ENCODE measurements at regions not wholly inside any gene's neighbourhood (a gene's known extent, or its start where the extent isn't known, plus 50 kb on each side); places are given as distances from the start of the nearest gene placed in this dataset.

- DNase-seq, result no peak
- in situ Hi-C loops (cut with HindIII; ENCODE audit: low pct_ligation_motif_present, low sequenced_read_pairs), result no loop called here
These were observed 143.3 kb upstream of the FREM2 start for GRCh38 chr13:38543561-38543960.

GRCh38 chr13:38563739-38564138 lies 123.1 kb upstream of the FREM2 start:
- no peak for TF ChIP-seq CTCF (IDR thresholded peaks at IDR 0.05; ENCODE audit: low read depth, low read length, missing control alignments)
- no peak overlapping the region for H3K4me3 ChIP-seq (ENCODE audit: low read depth, low read length)

More at GRCh38 chr13:38543561-38543960, 143.3 kb upstream of the FREM2 start:
- H3K4me3 ChIP-seq (ENCODE audit: low read depth, low read length), result no peak overlapping the region
- no peaks in the 10 kb centered on the region for H3K27me3 ChIP-seq (replicated peaks)
- no peak for TF ChIP-seq CTCF (IDR thresholded peaks at IDR 0.05; ENCODE audit: low read depth, low read length, missing control alignments)
- H3K27ac ChIP-seq, result no peak overlapping the region
- no peaks in the 10 kb centered on the region for H3K36me3 ChIP-seq (replicated peaks)

GRCh38 chr13:38564256-38565150 lies 122.4 kb upstream of the FREM2 start:
- Histone ChIP-seq H3K27me3 (replicated peaks) (no peaks in the 10 kb centered on the region), H3K36me3 (replicated peaks) (no peaks in the 10 kb centered on the region), H3K4me3 (ENCODE audit: low read depth, low read length) (no peak overlapping the region), H3K27ac (no peak overlapping the region)
- TF ChIP-seq CTCF (IDR thresholded peaks at IDR 0.05; ENCODE audit: low read depth, low read length, missing control alignments), result no peak
- in situ Hi-C loops (cut with HindIII; ENCODE audit: low pct_ligation_motif_present, low sequenced_read_pairs), result no loop called here
- no peak for DNase-seq

More at GRCh38 chr13:38563739-38564138, 123.1 kb upstream of the FREM2 start:
- no peaks in the 10 kb centered on the region for H3K36me3 ChIP-seq (replicated peaks)
- no peak for DNase-seq
- in situ Hi-C loops (cut with HindIII; ENCODE audit: low pct_ligation_motif_present, low sequenced_read_pairs), result no loop called here
- H3K27me3 ChIP-seq (replicated peaks), result no peaks in the 10 kb centered on the region
- no peak overlapping the region for H3K27ac ChIP-seq

- no peak overlapping the region for H3K27ac ChIP-seq
- H3K36me3 ChIP-seq (replicated peaks), result no peaks in the 10 kb centered on the region
- in situ Hi-C loops (cut with HindIII; ENCODE audit: low pct_ligation_motif_present, low sequenced_read_pairs), result no loop called here
- H3K4me3 ChIP-seq (ENCODE audit: low read depth, low read length), result no peak overlapping the region
- no peaks in the 10 kb centered on the region for H3K27me3 ChIP-seq (replicated peaks)
- DNase-seq, result no peak
- no peak for TF ChIP-seq CTCF (IDR thresholded peaks at IDR 0.05; ENCODE audit: low read depth, low read length, missing control alignments)
These were observed 120.9 kb upstream of the FREM2 start for GRCh38 chr13:38566023-38566422.

- no peak overlapping the region for H3K27ac ChIP-seq
- H3K4me3 ChIP-seq (ENCODE audit: low read depth, low read length), result no peak overlapping the region
- TF ChIP-seq CTCF (IDR thresholded peaks at IDR 0.05; ENCODE audit: low read depth, low read length, missing control alignments), result no peak
- in situ Hi-C loops (cut with HindIII; ENCODE audit: low pct_ligation_motif_present, low sequenced_read_pairs), result no loop called here
- H3K27me3 ChIP-seq (replicated peaks), result no peaks in the 10 kb centered on the region
- H3K36me3 ChIP-seq (replicated peaks), result no peaks in the 10 kb centered on the region
- DNase-seq, result no peak
These were observed 120.4 kb upstream of the FREM2 start for GRCh38 chr13:38566519-38566918.
